ACHN (cell line): ENCODE measurements at regions not wholly inside any gene's neighbourhood (a gene's known extent, or its start where the extent isn't known, plus 50 kb on each side); places are given as distances from the start of the nearest gene placed in this dataset.
"Not testable (repeated sequence)": the region's sequence is repeated elsewhere in the genome, so short reads cannot be mapped to it uniquely, and the experiment has no call there.

Source experiments
- DNase-seq: peaks from one replicate; pipeline ENCODE4 v3.0.0-alpha.2; 2015
- in situ Hi-C: cut with HindIII; loops from 2 replicates; pipeline ENCODE4 v1.10.0; 2017; ENCODE audit warnings: low sequenced_read_pairs, low pct_ligation_motif_present, low pct_unique_long_range_greater_than_20kb

- in situ Hi-C loops, result no loop called here
- no peak for DNase-seq
Observed at GRCh38 chr4:159593681-159594080, 490.8 kb downstream of the RAPGEF2 start.

- no peak for DNase-seq
- in situ Hi-C loops, result no loop called here
Observed at GRCh38 chr4:159594576-159594975, 491.7 kb downstream of the RAPGEF2 start.

GRCh38 chr4:159595101-159595500 lies 492.2 kb downstream of the RAPGEF2 start:
- in situ Hi-C loops, DNase-seq: not testable (repeated sequence)

- DNase-seq, result no peak
- in situ Hi-C loops, result no loop called here
Observed at GRCh38 chr4:159598602-159599001, 495.7 kb downstream of the RAPGEF2 start.

- in situ Hi-C loops, result no loop called here
- no peak for DNase-seq
Observed at GRCh38 chr4:159600061-159600460, 497.2 kb downstream of the RAPGEF2 start.

- in situ Hi-C loops, result no loop called here
Observed at GRCh38 chr4:159604781-159605180, 501.9 kb downstream of the RAPGEF2 start.

GRCh38 chr4:159606835-159607234 lies 504.0 kb downstream of the RAPGEF2 start:
- in situ Hi-C loops, result no loop called here
- DNase-seq, result no peak

More at GRCh38 chr4:159604781-159605180, 501.9 kb downstream of the RAPGEF2 start:
- DNase-seq, result no peak

- no peak for DNase-seq
- in situ Hi-C loops, result no loop called here
Observed at GRCh38 chr4:159607809-159608208, 504.9 kb downstream of the RAPGEF2 start.

- no peak for DNase-seq
- in situ Hi-C loops, result no loop called here
Observed at GRCh38 chr4:159608436-159608835, 505.6 kb downstream of the RAPGEF2 start.

- DNase-seq, result no peak
- in situ Hi-C loops, result no loop called here
Observed at GRCh38 chr4:159632031-159632430, 529.2 kb downstream of the RAPGEF2 start.

GRCh38 chr4:159639671-159640323 lies 536.9 kb downstream of the RAPGEF2 start:
- in situ Hi-C loops, result no loop called here
- DNase-seq, result no peak

- in situ Hi-C loops, result no loop called here
- DNase-seq, result no peak
Observed at GRCh38 chr4:159649237-159649636, 546.4 kb downstream of the RAPGEF2 start.

GRCh38 chr4:159652871-159653270 lies 550.0 kb downstream of the RAPGEF2 start:
- in situ Hi-C loops, result no loop called here
- DNase-seq, result no peak

GRCh38 chr4:159655547-159655946 lies 552.7 kb downstream of the RAPGEF2 start:
- in situ Hi-C loops, result no loop called here
- DNase-seq, result peak; percentile 1

- no peak for DNase-seq
- in situ Hi-C loops, result no loop called here
Observed at GRCh38 chr4:159669094-159669493, 566.2 kb downstream of the RAPGEF2 start.

GRCh38 chr4:159673221-159673620 lies 570.3 kb downstream of the RAPGEF2 start:
- in situ Hi-C loops, result no loop called here
- DNase-seq, result no peak

GRCh38 chr4:159674241-159674640 lies 571.4 kb downstream of the RAPGEF2 start:
- DNase-seq, result no peak
- in situ Hi-C loops, result no loop called here

- in situ Hi-C loops, result no loop called here
- no peak for DNase-seq
Observed at GRCh38 chr4:159677521-159677920, 574.6 kb downstream of the RAPGEF2 start.

GRCh38 chr4:159682996-159683395 lies 580.1 kb downstream of the RAPGEF2 start:
- DNase-seq, result no peak
- in situ Hi-C loops, result no loop called here

- no peak for DNase-seq
- in situ Hi-C loops, result no loop called here
Observed at GRCh38 chr4:159684061-159684460, 581.2 kb downstream of the RAPGEF2 start.
